Natural killer cell (primary cell): ENCODE measurements at regions not wholly inside any gene's neighbourhood (a gene's known extent, or its start where the extent isn't known, plus 50 kb on each side); places are given as distances from the start of the nearest gene placed in this dataset.
"Not testable (repeated sequence)": the region's sequence is repeated elsewhere in the genome, so short reads cannot be mapped to it uniquely, and the experiment has no call there.

Source experiments
- ATAC-seq, 3 donors: fragments of 150-1000 bp in 2 of 3; fragments of 200-7000 bp in 1 of 3; cut with Tn5 transposase; 1 replicate in 1 of 3; 2 replicates in 2 of 3; pipeline ENCODE4 v1.10.0; 2021; ENCODE audit warnings: mild to moderate bottlenecking in 2 of 3, moderate library complexity in 2 of 3
- DNase-seq, 2 donors: peaks; one replicate each; pipeline versions ENCODE4 v3.0.0 to v3.0.0-alpha.2; 2013 to 2021; ENCODE audit warnings: mixed read lengths in 1 of 2
- H3K27ac ChIP-seq: one replicate; pipeline ENCODE4 v1.5.1; 2013; ENCODE audit warnings: mild to moderate bottlenecking, low read length
- H3K27me3 ChIP-seq: one replicate; pipeline ENCODE4 v1.6.1; 2013; ENCODE audit warnings: low read length; ENCODE audit not compliant: control insufficient read depth, insufficient read depth
- H3K36me3 ChIP-seq: one replicate; pipeline ENCODE4 v1.6.1; 2013; ENCODE audit warnings: low read length; ENCODE audit not compliant: control insufficient read depth, insufficient read depth
- H3K4me1 ChIP-seq: one replicate; pipeline ENCODE4 v1.6.1; 2013; ENCODE audit warnings: low read length; ENCODE audit not compliant: control insufficient read depth, insufficient read depth
- H3K4me3 ChIP-seq: one replicate; pipeline ENCODE4 v1.5.1; 2013; ENCODE audit warnings: low read length
- H3K9me3 ChIP-seq: one replicate; pipeline ENCODE4 v1.6.1; 2013; ENCODE audit warnings: low read length; ENCODE audit not compliant: control insufficient read depth, insufficient read depth
- H3K27ac Mint-ChIP-seq, 2 donors: one replicate each; pipeline ENCODE4 v1.8.0; 2022; ENCODE audit warnings: mild to moderate bottlenecking in 2 of 2, mixed read lengths in 2 of 2, moderate library complexity in 1 of 2
- H3K27me3 Mint-ChIP-seq, 2 donors: one replicate each; pipeline ENCODE4 v1.8.0; 2022; ENCODE audit warnings: low read depth in 2 of 2, mixed read lengths in 2 of 2
- H3K36me3 Mint-ChIP-seq: one replicate; pipeline ENCODE4 v1.8.0; 2022; ENCODE audit warnings: mixed read lengths
- H3K4me1 Mint-ChIP-seq, 2 donors: one replicate each; pipeline ENCODE4 v1.8.0; 2022; ENCODE audit warnings: mixed read lengths in 2 of 2
- H3K4me3 Mint-ChIP-seq: one replicate; pipeline ENCODE4 v1.8.0; 2022; ENCODE audit warnings: mild to moderate bottlenecking, moderate library complexity, mixed read lengths
- H3K9me3 Mint-ChIP-seq, 2 donors: one replicate each; pipeline ENCODE4 v1.8.0; 2022; ENCODE audit warnings: mixed read lengths in 2 of 2
- WGBS: methylation state at CpG from one replicate; pipeline ENCODE4 v1.1.7; 2013; ENCODE audit warnings: missing lambda C conversion rate; ENCODE audit not compliant: insufficient coverage; 5-methylcytosine and 5-hydroxymethylcytosine counted together
- intact Hi-C: fragments of 100-400 bp; cut with micrococcal nuclease; formaldehyde crosslinking; loops from one replicate; pipeline ENCODE4 v1.14.2; 2022
- TF ChIP-seq, protein P1 (sequence below): fragments of 200-600 bp; IDR thresholded peaks from one replicate; pipeline ENCODE4 v1.8.0; 2022; ENCODE audit warnings: antibody characterized with exemption

DNA sequence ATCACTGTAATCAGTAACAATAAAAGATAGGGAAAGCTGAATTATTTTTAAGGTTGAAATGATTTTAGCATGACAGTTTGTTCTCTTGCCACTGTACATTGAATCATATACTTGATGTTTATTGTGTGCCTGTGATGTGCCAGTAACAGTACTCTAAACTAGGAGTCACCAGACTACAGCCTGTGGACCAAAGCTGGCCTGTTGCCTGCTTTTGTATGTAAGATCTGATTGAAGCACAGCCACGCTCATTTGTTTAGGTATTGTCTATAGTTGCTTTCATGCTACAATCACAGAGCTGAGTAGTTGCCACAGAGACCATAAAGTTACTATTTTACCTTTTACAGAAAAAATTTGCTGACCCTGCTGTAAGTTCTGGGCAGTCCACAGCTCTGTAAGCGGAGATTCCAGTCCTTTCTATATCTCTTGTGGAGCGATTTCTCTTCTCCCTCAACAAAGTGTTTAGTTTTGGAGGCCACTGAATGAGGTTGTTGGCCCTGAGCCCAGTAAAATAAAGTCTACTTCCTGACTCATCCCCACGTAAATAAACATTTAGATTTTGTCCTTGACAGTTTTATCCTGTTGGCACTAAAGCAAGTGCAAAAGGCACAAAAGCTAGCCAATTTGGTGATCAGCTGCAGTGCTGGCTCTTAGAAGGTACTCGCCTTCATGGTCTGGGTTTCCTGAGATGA, 173.7 kb upstream of the VKORC1L1 start:
- H3K27ac ChIP-seq, ATAC-seq, H3K4me3 Mint-ChIP-seq, H3K9me3 ChIP-seq, H3K4me1 ChIP-seq, H3K27me3 Mint-ChIP-seq, H3K4me3 ChIP-seq, DNase-seq, H3K4me1 Mint-ChIP-seq, H3K27ac Mint-ChIP-seq, H3K9me3 Mint-ChIP-seq, H3K36me3 ChIP-seq, H3K36me3 Mint-ChIP-seq, intact Hi-C loops, H3K27me3 ChIP-seq: not testable (repeated sequence)
- no CpG with 5 or more reads among the region's 5 CpGs for WGBS

DNA sequence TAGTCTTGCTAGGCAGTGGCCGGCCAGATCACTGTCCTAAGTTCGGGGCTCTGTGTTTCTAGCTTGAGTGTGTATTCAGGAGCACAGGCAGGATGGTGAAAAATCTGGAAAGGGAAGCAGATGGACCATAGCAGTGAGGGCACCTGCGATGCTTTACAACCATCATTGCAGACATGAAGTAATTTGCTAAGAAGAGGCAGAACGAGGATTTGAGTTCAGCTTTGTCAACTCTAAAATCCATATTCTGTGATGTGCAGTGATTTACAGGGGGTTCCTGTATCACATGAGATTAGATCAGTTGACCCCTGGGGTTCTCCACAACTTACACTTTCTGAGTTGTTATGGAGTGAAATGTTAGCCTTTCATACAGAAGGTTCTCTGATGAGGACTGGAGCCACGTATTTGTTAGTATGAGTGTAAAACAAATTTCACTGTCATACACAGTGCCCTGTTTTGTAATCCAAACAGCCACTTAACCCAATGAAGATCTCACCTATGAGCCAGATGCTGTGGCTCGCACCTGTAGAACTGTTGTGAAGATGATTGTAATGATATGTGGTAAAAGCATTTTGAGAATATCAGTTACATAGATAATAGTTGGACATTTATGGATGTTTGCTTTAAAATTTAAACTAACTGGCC, 173.0 kb upstream of the VKORC1L1 start:
- H3K27ac Mint-ChIP-seq, H3K4me1 Mint-ChIP-seq, H3K27me3 ChIP-seq, H3K36me3 ChIP-seq, DNase-seq, H3K9me3 ChIP-seq, H3K9me3 Mint-ChIP-seq, H3K4me3 Mint-ChIP-seq, H3K4me3 ChIP-seq, H3K27me3 Mint-ChIP-seq, intact Hi-C loops, H3K4me1 ChIP-seq, H3K27ac ChIP-seq, ATAC-seq, H3K36me3 Mint-ChIP-seq: not testable (repeated sequence)
- 90% methylated on average over 1 of the region's 6 CpGs for WGBS

DNA sequence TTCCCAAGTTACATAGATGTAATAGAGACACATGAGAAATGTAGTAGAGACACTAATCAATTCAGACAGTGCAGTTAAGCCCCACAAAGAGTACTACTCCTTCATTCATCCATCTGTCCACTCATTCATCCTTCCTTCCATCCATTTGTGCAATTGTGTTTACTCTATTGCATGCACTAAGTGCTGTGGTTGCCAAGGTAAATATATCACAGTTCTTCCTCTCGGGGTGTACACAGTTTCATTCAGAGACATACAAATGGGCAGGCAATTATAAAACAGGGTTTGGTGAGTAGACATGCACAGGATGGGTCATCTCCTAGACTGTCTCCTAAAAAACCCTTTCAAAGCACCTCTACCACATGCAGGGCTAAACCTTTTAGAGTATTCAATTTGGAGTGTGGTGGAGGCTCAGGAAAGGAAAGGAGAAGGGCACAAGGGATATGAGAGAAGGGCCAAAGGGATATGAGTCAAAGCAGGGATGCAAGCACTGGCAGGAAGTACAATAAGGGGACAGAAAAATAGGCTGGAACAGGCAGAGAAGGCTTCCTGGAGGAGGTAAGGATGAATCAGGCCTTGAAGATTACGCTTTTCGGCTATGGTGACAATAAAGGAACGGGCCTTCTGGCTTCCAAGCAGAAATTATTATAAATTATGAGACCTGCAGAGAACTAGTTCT, 153.6 kb upstream of the VKORC1L1 start:
- H3K27me3 Mint-ChIP-seq, H3K9me3 ChIP-seq, H3K36me3 Mint-ChIP-seq, H3K27ac ChIP-seq, H3K4me1 ChIP-seq, ATAC-seq, intact Hi-C loops, H3K27ac Mint-ChIP-seq, H3K36me3 ChIP-seq, H3K27me3 ChIP-seq, H3K4me3 ChIP-seq, H3K4me3 Mint-ChIP-seq, H3K9me3 Mint-ChIP-seq, DNase-seq, H3K4me1 Mint-ChIP-seq: not testable (repeated sequence)
- 100% methylated on average over 1 of the region's 4 CpGs for WGBS

DNA sequence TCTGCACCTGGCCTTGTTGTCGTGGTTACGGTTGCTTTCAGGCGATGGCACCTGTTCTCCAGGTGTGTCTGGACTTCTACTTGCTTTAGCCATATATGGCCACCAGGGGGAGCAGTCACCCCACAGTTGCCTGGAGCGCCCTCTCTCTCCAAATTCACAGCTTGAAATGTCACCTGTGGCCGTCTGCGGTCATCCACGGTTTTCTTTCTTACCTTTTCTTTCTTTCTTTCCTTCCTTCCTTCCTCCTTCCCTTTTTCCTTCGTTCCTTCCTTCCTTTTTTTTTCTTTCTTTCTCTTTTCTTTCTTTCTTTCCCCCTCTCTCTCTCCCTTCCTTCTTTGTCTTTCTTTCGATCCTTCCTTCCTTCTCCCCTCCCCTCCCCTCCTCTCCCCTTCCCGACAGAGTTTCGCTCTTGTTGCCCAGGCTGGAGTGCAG, 150.5 kb upstream of the VKORC1L1 start:
- Histone ChIP-seq H3K9me3 (no peaks in the 10 kb centered on the region), H3K36me3 (no peaks in the 10 kb centered on the region), H3K27me3 (no peaks in the 10 kb centered on the region), H3K4me3 (no peak overlapping the region), H3K4me1 (peaks cover 4% of the 10 kb centered on the region), H3K27ac (no peak overlapping the region)
- Mint-ChIP-seq H3K4me3 (peak overlapping the region; percentile 49), H3K36me3 (no peaks in the 10 kb centered on the region), H3K27me3 (no peaks in the 10 kb centered on the region), H3K27ac (no peak overlapping the region), H3K9me3 (no peaks in the 10 kb centered on the region), H3K4me1 (peaks cover 6 to 7% of the 10 kb centered on the region in 2 donors)
- TF ChIP-seq, protein P1, sequence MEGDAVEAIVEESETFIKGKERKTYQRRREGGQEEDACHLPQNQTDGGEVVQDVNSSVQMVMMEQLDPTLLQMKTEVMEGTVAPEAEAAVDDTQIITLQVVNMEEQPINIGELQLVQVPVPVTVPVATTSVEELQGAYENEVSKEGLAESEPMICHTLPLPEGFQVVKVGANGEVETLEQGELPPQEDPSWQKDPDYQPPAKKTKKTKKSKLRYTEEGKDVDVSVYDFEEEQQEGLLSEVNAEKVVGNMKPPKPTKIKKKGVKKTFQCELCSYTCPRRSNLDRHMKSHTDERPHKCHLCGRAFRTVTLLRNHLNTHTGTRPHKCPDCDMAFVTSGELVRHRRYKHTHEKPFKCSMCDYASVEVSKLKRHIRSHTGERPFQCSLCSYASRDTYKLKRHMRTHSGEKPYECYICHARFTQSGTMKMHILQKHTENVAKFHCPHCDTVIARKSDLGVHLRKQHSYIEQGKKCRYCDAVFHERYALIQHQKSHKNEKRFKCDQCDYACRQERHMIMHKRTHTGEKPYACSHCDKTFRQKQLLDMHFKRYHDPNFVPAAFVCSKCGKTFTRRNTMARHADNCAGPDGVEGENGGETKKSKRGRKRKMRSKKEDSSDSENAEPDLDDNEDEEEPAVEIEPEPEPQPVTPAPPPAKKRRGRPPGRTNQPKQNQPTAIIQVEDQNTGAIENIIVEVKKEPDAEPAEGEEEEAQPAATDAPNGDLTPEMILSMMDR = peak; percentile 76
- ATAC-seq = peak; percentile 68 to 84 (median 71)
- DNase-seq = peak; percentile 52 to 85
- WGBS = 18% methylated on average over 9 of the region's 11 CpGs
- intact Hi-C loops = no loop called here

DNA sequence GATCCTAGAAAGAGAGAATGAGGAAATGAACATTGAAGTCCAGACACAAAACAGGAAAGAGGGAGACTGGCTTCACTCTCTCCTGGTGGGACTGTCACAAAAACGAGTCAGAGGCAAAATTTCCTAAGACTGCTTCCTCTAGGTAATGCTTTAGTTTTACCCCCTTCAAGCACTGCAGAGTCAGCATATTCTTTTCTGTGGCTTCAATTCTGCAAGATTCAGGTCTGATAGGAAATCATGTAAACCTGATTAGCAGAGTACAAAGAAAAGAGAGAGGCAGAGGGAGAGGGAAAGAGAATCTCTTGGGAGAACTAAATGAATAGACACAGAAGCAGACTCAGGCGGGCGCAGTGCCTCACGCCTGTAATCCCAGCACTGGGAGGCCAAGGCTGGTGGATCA, 145.7 kb upstream of the VKORC1L1 start:
- H3K27me3 ChIP-seq, H3K36me3 Mint-ChIP-seq, H3K9me3 Mint-ChIP-seq, H3K27me3 Mint-ChIP-seq, H3K9me3 ChIP-seq, ATAC-seq, H3K36me3 ChIP-seq, H3K4me1 Mint-ChIP-seq, H3K27ac ChIP-seq, H3K27ac Mint-ChIP-seq, H3K4me3 Mint-ChIP-seq, intact Hi-C loops, H3K4me3 ChIP-seq, H3K4me1 ChIP-seq, DNase-seq: not testable (repeated sequence)
- 90% methylated on average over 4 of the region's 4 CpGs for WGBS
